GM12801 (cell line): ENCODE measurements at regions not wholly inside any gene's neighbourhood (a gene's known extent, or its start where the extent isn't known, plus 50 kb on each side); places are given as distances from the start of the nearest gene placed in this dataset.

Experiments used
- CTCF ChIP-seq: IDR thresholded peaks from one replicate; pipeline ENCODE4 v1.5.1; 2011; ENCODE audit warnings: control low read depth; ENCODE audit not compliant: insufficient read length; ENCODE audit errors: extremely low read depth

- no peak for TF ChIP-seq CTCF
Observed at GRCh38 chr2:136393514-136393913, 275.6 kb upstream of the CXCR4 start.

GRCh38 chr2:136392897-136393505 is 275.1 kb upstream of the CXCR4 start:
- no peak for TF ChIP-seq CTCF

- TF ChIP-seq CTCF, result no peak
Observed at GRCh38 chr2:136389809-136390208, 271.9 kb upstream of the CXCR4 start.

- TF ChIP-seq CTCF, result no peak
Observed at GRCh38 chr2:136386046-136386445, 268.1 kb upstream of the CXCR4 start.

- peak; percentile 23 for TF ChIP-seq CTCF
Observed at GRCh38 chr2:136384531-136385303, 266.8 kb upstream of the CXCR4 start.

GRCh38 chr2:136383167-136383566 is 265.2 kb upstream of the CXCR4 start:
- no peak for TF ChIP-seq CTCF

GRCh38 chr2:136381722-136382633 is 264.0 kb upstream of the CXCR4 start:
- TF ChIP-seq CTCF, result no peak
